GM23338 (cell line): ENCODE measurements at regions not wholly inside any gene's neighbourhood (a gene's known extent, or its start where the extent isn't known, plus 50 kb on each side); places are given as distances from the start of the nearest gene placed in this dataset.

Experiments used
- ATAC-seq: fragments of 200-7000 bp; cut with Tn5 transposase; 3 replicates; pipeline ENCODE4 v1.9.1; 2020
- DNase-seq: peaks from one replicate; pipeline ENCODE4 v3.0.0-alpha.2; 2015; ENCODE audit warnings: low spot score
- H2AFZ ChIP-seq: fragments of 200-600 bp; sonication (generic); 2 replicates; pipeline ENCODE4 v1.8.0; 2016; ENCODE audit warnings: antibody characterized with exemption, mild to moderate bottlenecking, moderate library complexity
- H3F3A ChIP-seq: fragments of 200-600 bp; sonication (generic); replicated peaks from 2 replicates; pipeline ENCODE4 v1.8.0; 2017; ENCODE audit warnings: antibody characterized with exemption, mixed run types, low read depth
- H3K27ac ChIP-seq: fragments of 200-600 bp; sonication (generic); 2 replicates; pipeline ENCODE4 v1.6.1; 2016; ENCODE audit warnings: low read depth
- H3K27me3 ChIP-seq: fragments of 200-600 bp; sonication (generic); 2 replicates; pipeline ENCODE4 v1.8.0; 2016; ENCODE audit warnings: mild to moderate bottlenecking, mixed run types, moderate library complexity; ENCODE audit not compliant: insufficient read depth
- H3K36me3 ChIP-seq: fragments of 200-600 bp; sonication (generic); 2 replicates; pipeline ENCODE4 v1.8.0; 2016; ENCODE audit warnings: mild to moderate bottlenecking; ENCODE audit not compliant: insufficient read depth
- H3K4me1 ChIP-seq: fragments of 200-600 bp; sonication (generic); 2 replicates; pipeline ENCODE4 v1.8.0; 2016; ENCODE audit warnings: mild to moderate bottlenecking, moderate library complexity; ENCODE audit not compliant: insufficient read depth
- H3K4me2 ChIP-seq: fragments of 200-600 bp; sonication (generic); 2 replicates; pipeline ENCODE4 v1.7.1; 2017; ENCODE audit warnings: mixed run types
- H3K4me3 ChIP-seq: fragments of 200-600 bp; sonication (generic); 2 replicates; pipeline ENCODE4 v1.6.1; 2016; ENCODE audit warnings: mixed run types
- H3K79me2 ChIP-seq: fragments of 200-600 bp; sonication (generic); replicated peaks from 2 replicates; pipeline ENCODE4 v1.8.0; 2017; ENCODE audit warnings: mild to moderate bottlenecking; ENCODE audit not compliant: insufficient read depth
- H3K9me2 ChIP-seq: fragments of 200-600 bp; sonication (generic); 2 replicates; pipeline ENCODE4 v1.8.0; 2017; ENCODE audit not compliant: insufficient read depth
- H4K20me1 ChIP-seq: fragments of 200-600 bp; sonication (generic); replicated peaks from 2 replicates; pipeline ENCODE4 v1.8.0; 2017; ENCODE audit warnings: mild to moderate bottlenecking; ENCODE audit not compliant: insufficient read depth
- H3K27ac Mint-ChIP-seq: 2 replicates; pipeline ENCODE4 v1.8.0; 2020; ENCODE audit warnings: inconsistent platforms, mild to moderate bottlenecking, moderate library complexity, mixed read lengths
- H3K27me3 Mint-ChIP-seq: 3 replicates; pipeline ENCODE4 v1.8.0; 2022; ENCODE audit warnings: low read depth, mild to moderate bottlenecking, moderate library complexity, mixed read lengths, inconsistent platforms; ENCODE audit not compliant: insufficient read depth, poor library complexity
- H3K36me3 Mint-ChIP-seq: 3 replicates; pipeline ENCODE4 v1.8.0; 2021; ENCODE audit warnings: low read depth, mild to moderate bottlenecking, inconsistent platforms, moderate library complexity, mixed read lengths
- H3K4me1 Mint-ChIP-seq: 3 replicates; pipeline ENCODE4 v1.8.0; 2020; ENCODE audit warnings: mild to moderate bottlenecking, inconsistent platforms, mixed read lengths
- H3K4me3 Mint-ChIP-seq: 3 replicates; pipeline ENCODE4 v1.8.0; 2021; ENCODE audit warnings: moderate library complexity, mild to moderate bottlenecking, inconsistent platforms, mixed read lengths
- H3K9me3 Mint-ChIP-seq: 3 replicates; pipeline ENCODE4 v1.8.0; 2020; ENCODE audit warnings: moderate library complexity, mild to moderate bottlenecking, inconsistent platforms, mixed read lengths
- CREB1 ChIP-seq: fragments of 250-450 bp; sonication (Bioruptor Pico); IDR thresholded peaks from 2 replicates; pipeline ENCODE4 v1.5.0; 2020; ENCODE audit warnings: low read depth, mild to moderate bottlenecking, moderate library complexity
- ETS1 ChIP-seq: IDR thresholded peaks from 2 replicates; pipeline ENCODE4 v1.6.1; 2016; ENCODE audit warnings: antibody characterized with exemption
- EZH2 ChIP-seq: fragments of 200-600 bp; sonication (generic); IDR thresholded peaks from one replicate; pipeline ENCODE4 v1.8.0; 2017; ENCODE audit warnings: antibody characterized with exemption, mild to moderate bottlenecking, low read depth; ENCODE audit not compliant: unreplicated experiment
- EZH2phosphoT487 ChIP-seq: fragments of 200-600 bp; sonication (generic); IDR thresholded peaks from one replicate; pipeline ENCODE4 v1.8.1; 2018; ENCODE audit warnings: antibody characterized with exemption; ENCODE audit not compliant: unreplicated experiment
- JUNB ChIP-seq: IDR thresholded peaks from one replicate; pipeline ENCODE4 v1.6.1; 2016; ENCODE audit warnings: antibody characterized with exemption; ENCODE audit not compliant: unreplicated experiment
- NANOG ChIP-seq: IDR thresholded peaks from 2 replicates; pipeline ENCODE4 v1.6.1; 2016; ENCODE audit warnings: antibody characterized with exemption, borderline replicate concordance
- POLR2AphosphoS5 ChIP-seq: IDR thresholded peaks from 2 replicates; pipeline ENCODE4 v1.6.1; 2016; ENCODE audit warnings: antibody characterized with exemption, low read depth
- STAT1 ChIP-seq: IDR thresholded peaks from one replicate; pipeline ENCODE4 v1.6.1; 2016; ENCODE audit warnings: antibody characterized with exemption; ENCODE audit not compliant: unreplicated experiment
- ZNF114 ChIP-seq: fragments of 250-450 bp; sonication (Bioruptor Pico); IDR thresholded peaks from 2 replicates; pipeline ENCODE4 v1.5.0; 2020; ENCODE audit warnings: mild to moderate bottlenecking, moderate library complexity
- ZNF331 ChIP-seq: fragments of 250-450 bp; sonication (Bioruptor Pico); IDR thresholded peaks from 2 replicates; pipeline ENCODE4 v1.5.0; 2020; ENCODE audit warnings: low read depth, mild to moderate bottlenecking, moderate library complexity
- TF ChIP-seq, protein P1 (sequence below), 2 experiments: fragments of 200-600 bp in 1 of 2; sonication (generic) in 1 of 2; conservative IDR thresholded peaks; 2 replicates each; pipeline versions ENCODE4 v1.5.1 to v1.6.1; 2016 to 2017; ENCODE audit warnings: antibody characterized with exemption in 2 of 2, low read depth in 2 of 2, mild to moderate bottlenecking in 2 of 2, moderate library complexity in 1 of 2
- TF ChIP-seq, protein P2 (sequence below): fragments of 250-450 bp; sonication (Bioruptor Pico); IDR thresholded peaks from 2 replicates; pipeline ENCODE4 v1.5.0; 2020; ENCODE audit warnings: mild to moderate bottlenecking, moderate library complexity

DNA sequence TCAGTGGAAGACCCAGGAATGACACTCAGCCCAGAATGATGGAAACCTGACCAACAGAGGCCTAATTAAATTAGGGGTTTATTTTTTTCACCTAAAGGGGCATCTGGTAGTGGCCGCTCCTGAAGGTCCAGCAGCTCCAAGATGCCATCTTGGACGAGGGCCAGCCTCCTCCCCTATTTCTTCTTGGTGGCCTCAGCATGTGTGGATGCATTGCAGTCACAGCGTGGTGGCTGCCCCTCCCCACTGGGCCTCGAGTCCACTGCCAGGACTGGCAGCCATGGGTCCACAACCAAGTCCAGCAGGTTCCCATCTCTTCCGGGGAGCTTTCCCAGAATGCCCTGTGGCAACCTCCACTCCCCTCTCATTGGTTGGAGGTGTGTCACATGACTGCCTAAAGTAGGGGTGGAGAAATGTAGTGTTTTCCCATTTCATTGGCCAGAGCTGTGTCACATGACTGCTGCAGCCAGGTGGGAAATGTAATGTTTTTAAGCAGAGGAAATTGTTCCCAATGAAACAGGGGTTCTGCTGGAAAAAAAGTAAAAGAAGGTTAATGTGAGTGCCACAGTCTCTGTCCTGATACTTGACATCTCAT is 628.2 kb downstream of the PTPRU start (continued):
- TF ChIP-seq, protein P1, sequence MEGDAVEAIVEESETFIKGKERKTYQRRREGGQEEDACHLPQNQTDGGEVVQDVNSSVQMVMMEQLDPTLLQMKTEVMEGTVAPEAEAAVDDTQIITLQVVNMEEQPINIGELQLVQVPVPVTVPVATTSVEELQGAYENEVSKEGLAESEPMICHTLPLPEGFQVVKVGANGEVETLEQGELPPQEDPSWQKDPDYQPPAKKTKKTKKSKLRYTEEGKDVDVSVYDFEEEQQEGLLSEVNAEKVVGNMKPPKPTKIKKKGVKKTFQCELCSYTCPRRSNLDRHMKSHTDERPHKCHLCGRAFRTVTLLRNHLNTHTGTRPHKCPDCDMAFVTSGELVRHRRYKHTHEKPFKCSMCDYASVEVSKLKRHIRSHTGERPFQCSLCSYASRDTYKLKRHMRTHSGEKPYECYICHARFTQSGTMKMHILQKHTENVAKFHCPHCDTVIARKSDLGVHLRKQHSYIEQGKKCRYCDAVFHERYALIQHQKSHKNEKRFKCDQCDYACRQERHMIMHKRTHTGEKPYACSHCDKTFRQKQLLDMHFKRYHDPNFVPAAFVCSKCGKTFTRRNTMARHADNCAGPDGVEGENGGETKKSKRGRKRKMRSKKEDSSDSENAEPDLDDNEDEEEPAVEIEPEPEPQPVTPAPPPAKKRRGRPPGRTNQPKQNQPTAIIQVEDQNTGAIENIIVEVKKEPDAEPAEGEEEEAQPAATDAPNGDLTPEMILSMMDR (conservative IDR thresholded peaks at IDR 0.05; ENCODE audit: low read depth in 2 of 2), result no peak
- TF ChIP-seq JUNB, result no peak
- TF ChIP-seq ZNF331, result no peak
- TF ChIP-seq NANOG, result no peak
- no peak for TF ChIP-seq ZNF114 (CRISPR knock-in tag)
- TF ChIP-seq CREB1 (CRISPR knock-in tag), result no peak

DNA sequence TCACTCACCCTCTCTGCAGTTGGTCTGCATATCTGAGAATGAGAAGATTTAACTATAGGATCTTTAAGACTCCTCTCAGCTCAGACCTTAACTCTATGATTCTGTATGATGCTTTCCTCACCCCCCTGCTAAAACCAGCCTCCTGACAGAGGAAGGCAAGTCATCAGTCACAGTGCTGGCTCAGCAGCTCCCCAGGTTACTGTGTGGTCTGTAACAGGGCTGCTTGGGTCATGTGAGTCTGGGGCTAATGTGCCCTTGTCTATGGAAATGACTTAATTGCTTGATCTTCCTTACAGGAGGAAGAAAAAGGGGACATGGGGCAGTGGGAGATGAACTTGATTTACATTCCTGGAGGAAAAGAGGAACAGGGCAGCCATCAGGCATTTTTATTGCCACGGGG is 625.6 kb downstream of the PTPRU start:
- no peaks in the 10 kb centered on the region for H3K36me3 ChIP-seq
- peaks cover 9% of the 10 kb centered on the region for H3K27me3 Mint-ChIP-seq
- no peak overlapping the region for H3K4me3 ChIP-seq
- peaks cover 13% of the 10 kb centered on the region for H3K4me1 Mint-ChIP-seq
- H3K9me2 ChIP-seq, result 0 out of 2 replicates have a peak, but pooled peaks cover 3% of the 10 kb centered on the region
- no peaks in the 10 kb centered on the region for H3K27me3 ChIP-seq
- no peak for DNase-seq
- peaks cover 40% of the 10 kb centered on the region for H3K9me3 Mint-ChIP-seq
- H4K20me1 ChIP-seq, result no peaks in the 10 kb centered on the region
- no peaks in the 10 kb centered on the region for H3K79me2 ChIP-seq
- H3K4me2 ChIP-seq, result no peak overlapping the region
- no peak overlapping the region for H2AFZ ChIP-seq
- no peaks in the 10 kb centered on the region for H3F3A ChIP-seq
- H3K27ac ChIP-seq, result no peak overlapping the region
- no peak overlapping the region for H3K27ac Mint-ChIP-seq
- H3K36me3 Mint-ChIP-seq, result peaks cover 22% of the 10 kb centered on the region
- no peak for ATAC-seq
- no peak overlapping the region for H3K4me3 Mint-ChIP-seq
- H3K4me1 ChIP-seq, result no peaks in the 10 kb centered on the region
- TF ChIP-seq, protein P1 (conservative IDR thresholded peaks at IDR 0.05; ENCODE audit: low read depth in 2 of 2), result no peak
- TF ChIP-seq ETS1 (no peak), NANOG (no peak), EZH2 (no peak), POLR2AphosphoS5 (no peak), ZNF114 (CRISPR knock-in tag) (no peak), CREB1 (CRISPR knock-in tag) (no peak), EZH2phosphoT487 (no peak), STAT1 (no peak)
- TF ChIP-seq, protein P2, sequence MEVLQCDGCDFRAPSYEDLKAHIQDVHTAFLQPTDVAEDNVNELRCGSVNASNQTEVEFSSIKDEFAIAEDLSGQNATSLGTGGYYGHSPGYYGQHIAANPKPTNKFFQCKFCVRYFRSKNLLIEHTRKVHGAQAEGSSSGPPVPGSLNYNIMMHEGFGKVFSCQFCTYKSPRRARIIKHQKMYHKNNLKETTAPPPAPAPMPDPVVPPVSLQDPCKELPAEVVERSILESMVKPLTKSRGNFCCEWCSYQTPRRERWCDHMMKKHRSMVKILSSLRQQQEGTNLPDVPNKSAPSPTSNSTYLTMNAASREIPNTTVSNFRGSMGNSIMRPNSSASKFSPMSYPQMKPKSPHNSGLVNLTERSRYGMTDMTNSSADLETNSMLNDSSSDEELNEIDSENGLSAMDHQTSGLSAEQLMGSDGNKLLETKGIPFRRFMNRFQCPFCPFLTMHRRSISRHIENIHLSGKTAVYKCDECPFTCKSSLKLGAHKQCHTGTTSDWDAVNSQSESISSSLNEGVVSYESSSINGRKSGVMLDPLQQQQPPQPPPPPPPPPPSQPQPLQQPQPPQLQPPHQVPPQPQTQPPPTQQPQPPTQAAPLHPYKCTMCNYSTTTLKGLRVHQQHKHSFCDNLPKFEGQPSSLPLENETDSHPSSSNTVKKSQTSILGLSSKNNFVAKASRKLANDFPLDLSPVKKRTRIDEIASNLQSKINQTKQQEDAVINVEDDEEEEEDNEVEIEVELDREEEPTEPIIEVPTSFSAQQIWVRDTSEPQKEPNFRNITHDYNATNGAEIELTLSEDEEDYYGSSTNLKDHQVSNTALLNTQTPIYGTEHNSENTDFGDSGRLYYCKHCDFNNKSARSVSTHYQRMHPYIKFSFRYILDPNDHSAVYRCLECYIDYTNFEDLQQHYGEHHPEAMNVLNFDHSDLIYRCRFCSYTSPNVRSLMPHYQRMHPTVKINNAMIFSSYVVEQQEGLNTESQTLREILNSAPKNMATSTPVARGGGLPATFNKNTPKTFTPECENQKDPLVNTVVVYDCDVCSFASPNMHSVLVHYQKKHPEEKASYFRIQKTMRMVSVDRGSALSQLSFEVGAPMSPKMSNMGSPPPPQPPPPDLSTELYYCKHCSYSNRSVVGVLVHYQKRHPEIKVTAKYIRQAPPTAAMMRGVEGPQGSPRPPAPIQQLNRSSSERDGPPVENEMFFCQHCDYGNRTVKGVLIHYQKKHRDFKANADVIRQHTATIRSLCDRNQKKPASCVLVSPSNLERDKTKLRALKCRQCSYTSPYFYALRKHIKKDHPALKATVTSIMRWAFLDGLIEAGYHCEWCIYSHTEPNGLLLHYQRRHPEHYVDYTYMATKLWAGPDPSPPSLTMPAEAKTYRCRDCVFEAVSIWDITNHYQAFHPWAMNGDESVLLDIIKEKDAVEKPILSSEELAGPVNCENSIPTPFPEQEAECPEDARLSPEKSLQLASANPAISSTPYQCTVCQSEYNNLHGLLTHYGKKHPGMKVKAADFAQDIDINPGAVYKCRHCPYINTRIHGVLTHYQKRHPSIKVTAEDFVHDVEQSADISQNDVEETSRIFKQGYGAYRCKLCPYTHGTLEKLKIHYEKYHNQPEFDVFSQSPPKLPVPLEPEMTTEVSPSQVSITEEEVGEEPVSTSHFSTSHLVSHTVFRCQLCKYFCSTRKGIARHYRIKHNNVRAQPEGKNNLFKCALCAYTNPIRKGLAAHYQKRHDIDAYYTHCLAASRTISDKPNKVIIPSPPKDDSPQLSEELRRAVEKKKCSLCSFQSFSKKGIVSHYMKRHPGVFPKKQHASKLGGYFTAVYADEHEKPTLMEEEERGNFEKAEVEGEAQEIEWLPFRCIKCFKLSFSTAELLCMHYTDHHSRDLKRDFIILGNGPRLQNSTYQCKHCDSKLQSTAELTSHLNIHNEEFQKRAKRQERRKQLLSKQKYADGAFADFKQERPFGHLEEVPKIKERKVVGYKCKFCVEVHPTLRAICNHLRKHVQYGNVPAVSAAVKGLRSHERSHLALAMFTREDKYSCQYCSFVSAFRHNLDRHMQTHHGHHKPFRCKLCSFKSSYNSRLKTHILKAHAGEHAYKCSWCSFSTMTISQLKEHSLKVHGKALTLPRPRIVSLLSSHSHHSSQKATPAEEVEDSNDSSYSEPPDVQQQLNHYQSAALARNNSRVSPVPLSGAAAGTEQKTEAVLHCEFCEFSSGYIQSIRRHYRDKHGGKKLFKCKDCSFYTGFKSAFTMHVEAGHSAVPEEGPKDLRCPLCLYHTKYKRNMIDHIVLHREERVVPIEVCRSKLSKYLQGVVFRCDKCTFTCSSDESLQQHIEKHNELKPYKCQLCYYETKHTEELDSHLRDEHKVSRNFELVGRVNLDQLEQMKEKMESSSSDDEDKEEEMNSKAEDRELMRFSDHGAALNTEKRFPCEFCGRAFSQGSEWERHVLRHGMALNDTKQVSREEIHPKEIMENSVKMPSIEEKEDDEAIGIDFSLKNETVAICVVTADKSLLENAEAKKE (CRISPR knock-in tag), result no peak
